ENCODE measurements at regions not wholly inside any gene's neighbourhood (a gene's known extent, or its start where the extent isn't known, plus 50 kb on each side); places are given as distances from the start of the nearest gene placed in this dataset.

DNA sequence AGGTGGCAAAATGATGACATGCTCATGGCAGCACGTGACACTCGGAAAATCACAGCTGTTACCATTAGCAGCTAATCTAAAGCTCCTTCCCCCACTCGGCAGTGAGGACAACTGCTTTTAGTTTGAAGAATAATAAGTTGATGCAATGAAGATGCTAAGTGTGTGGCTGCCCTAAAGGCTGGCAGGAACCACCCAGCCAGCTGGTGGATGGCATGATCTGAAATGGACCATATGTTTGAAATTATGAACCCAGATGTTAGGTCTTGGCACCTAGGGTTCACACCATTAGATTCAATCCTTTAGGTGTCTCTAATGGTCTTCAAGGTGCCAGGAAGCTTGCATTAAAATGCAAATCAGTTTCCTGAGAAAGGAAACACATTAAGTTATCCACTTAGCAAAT lies 230.1 kb downstream of the WDR11 start:
- TF ChIP-seq, protein P1, sequence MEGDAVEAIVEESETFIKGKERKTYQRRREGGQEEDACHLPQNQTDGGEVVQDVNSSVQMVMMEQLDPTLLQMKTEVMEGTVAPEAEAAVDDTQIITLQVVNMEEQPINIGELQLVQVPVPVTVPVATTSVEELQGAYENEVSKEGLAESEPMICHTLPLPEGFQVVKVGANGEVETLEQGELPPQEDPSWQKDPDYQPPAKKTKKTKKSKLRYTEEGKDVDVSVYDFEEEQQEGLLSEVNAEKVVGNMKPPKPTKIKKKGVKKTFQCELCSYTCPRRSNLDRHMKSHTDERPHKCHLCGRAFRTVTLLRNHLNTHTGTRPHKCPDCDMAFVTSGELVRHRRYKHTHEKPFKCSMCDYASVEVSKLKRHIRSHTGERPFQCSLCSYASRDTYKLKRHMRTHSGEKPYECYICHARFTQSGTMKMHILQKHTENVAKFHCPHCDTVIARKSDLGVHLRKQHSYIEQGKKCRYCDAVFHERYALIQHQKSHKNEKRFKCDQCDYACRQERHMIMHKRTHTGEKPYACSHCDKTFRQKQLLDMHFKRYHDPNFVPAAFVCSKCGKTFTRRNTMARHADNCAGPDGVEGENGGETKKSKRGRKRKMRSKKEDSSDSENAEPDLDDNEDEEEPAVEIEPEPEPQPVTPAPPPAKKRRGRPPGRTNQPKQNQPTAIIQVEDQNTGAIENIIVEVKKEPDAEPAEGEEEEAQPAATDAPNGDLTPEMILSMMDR (IDR thresholded peaks at IDR 0.05; ENCODE audit: poor library complexity) = no peak
- no peak for TF ChIP-seq EZH2phosphoT487 (IDR thresholded peaks at IDR 0.05; ENCODE audit: low read depth, severe bottlenecking, unreplicated experiment)
